ENCODE measurements at regions not wholly inside any gene's neighbourhood (a gene's known extent, or its start where the extent isn't known, plus 50 kb on each side); places are given as distances from the start of the nearest gene placed in this dataset.

DNA sequence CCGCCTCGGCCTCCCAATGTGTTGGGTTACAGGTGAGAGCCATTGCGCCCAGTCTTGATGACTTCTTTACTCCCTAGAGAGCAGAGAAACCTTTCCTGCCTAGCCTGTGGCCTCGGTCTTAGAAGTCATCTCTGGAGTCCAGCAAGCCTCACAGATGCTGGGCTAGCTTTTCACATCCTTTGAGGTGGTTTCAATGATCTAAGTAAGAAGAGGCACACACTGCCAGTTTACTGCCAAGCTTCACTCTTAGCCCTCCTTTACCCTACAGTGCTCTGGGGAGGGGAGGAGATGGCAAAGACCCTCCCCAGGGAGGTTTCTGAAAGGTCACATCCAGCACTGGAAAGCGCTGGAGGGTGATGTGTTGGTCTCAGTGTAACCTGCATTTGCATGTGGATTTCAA is 304.8 kb downstream of the PCNX1 start:
- Histone ChIP-seq H3K9me3 (no peaks in the 10 kb centered on the region), H3K27ac (no peak overlapping the region), H3K4me1 (peaks cover 0 to 3% (median 1%) of the 10 kb centered on the region in 4 donors), H3K36me3 (no peaks in the 10 kb centered on the region), H3K4me3 (no peak overlapping the region), H3K27me3 (no peaks in the 10 kb centered on the region)
- intact Hi-C loops (cut with DNase I): no loop called here
- DNase-seq: no peak
- 89 to 92% methylated on average over 5 of the region's 5 CpGs for WGBS, 2 donors
- TF ChIP-seq EP300 (IDR thresholded peaks at IDR 0.05) (no peak), CTCF (IDR thresholded peaks at IDR 0.05) (no peak), POLR2AphosphoS5 (IDR thresholded peaks at IDR 0.05) (no peak), POLR2A (IDR thresholded peaks at IDR 0.05) (no peak)

- WGBS, 2 donors: 75 to 89% methylated on average over 10 of the region's 10 CpGs
- intact Hi-C loops (cut with DNase I): no loop called here
- H3K27me3 ChIP-seq: no peaks in the 10 kb centered on the region
Measured at GRCh38 chr14:71212683-71213107, 305.4 kb downstream of the PCNX1 start.

DNA sequence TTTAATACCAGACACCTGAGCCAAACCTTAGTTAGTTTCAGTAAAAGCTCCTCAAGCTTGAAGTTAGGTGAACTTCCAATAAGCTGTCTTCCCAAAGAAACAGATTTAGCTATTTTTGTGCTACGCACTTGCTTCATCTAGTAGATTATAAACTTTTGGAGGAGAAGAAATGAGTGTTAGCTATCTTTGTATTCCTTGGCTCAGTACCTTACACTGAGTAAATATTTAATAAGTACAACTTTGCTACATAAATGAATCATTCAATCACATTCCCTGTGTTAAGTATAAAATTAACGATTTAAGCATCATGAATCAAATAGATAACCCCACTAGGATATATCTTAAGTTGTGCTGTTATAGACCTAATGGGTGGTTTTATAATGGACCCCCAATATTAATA is 307.0 kb downstream of the PCNX1 start:
- no peak for TF ChIP-seq POLR2A (IDR thresholded peaks at IDR 0.05)
- no peak for TF ChIP-seq POLR2AphosphoS5 (IDR thresholded peaks at IDR 0.05)
- no peak for TF ChIP-seq CTCF (IDR thresholded peaks at IDR 0.05)
- H3K36me3 ChIP-seq: no peaks in the 10 kb centered on the region
- no peaks in the 10 kb centered on the region for H3K9me3 ChIP-seq
- H3K4me3 ChIP-seq: no peak overlapping the region
- no peaks in the 10 kb centered on the region for H3K4me1 ChIP-seq
- no peak for DNase-seq
- H3K27ac ChIP-seq: no peak overlapping the region
- no peaks in the 10 kb centered on the region for H3K27me3 ChIP-seq
- intact Hi-C loops (cut with DNase I): no loop called here
- WGBS, 2 donors: 61 to 86% methylated on average over 2 of the region's 2 CpGs

More at GRCh38 chr14:71212683-71213107, 305.4 kb downstream of the PCNX1 start:
- H3K27ac ChIP-seq: no peak overlapping the region
- H3K9me3 ChIP-seq: no peaks in the 10 kb centered on the region
- no peaks in the 10 kb centered on the region for H3K36me3 ChIP-seq
- no peaks in the 10 kb centered on the region for H3K4me1 ChIP-seq
- no peak for DNase-seq
- H3K4me3 ChIP-seq: no peak overlapping the region
- TF ChIP-seq CTCF (IDR thresholded peaks at IDR 0.05): no peak
- no peak for TF ChIP-seq POLR2AphosphoS5 (IDR thresholded peaks at IDR 0.05)

DNA sequence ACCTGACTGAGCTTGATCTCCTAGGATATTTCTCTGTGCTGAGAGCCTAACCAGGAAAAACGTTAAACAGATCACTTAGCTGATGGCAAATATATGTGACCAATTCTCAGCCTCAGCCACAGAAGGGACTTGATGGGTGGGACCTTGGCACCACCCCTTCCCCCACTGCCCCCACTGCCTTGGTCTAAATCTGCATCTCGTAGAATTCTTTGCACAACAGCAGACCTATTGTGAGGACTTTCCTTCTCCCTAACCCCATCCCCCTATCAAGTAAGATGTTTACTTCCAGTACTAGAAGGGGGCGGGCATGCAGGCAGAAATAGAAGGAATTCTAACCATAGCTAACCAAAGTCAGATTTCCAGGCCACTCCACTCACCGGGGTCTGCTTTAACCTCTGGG is 313.2 kb downstream of the PCNX1 start:
- WGBS, 2 donors: 65 to 69% methylated on average over 4 of the region's 4 CpGs
- intact Hi-C loops (cut with DNase I): no loop called here
- H3K27ac ChIP-seq: no peak overlapping the region
- H3K4me3 ChIP-seq: no peak overlapping the region
- H3K9me3 ChIP-seq: no peaks in the 10 kb centered on the region
- TF ChIP-seq POLR2A (IDR thresholded peaks at IDR 0.05): no peak
- no peak for TF ChIP-seq EP300 (IDR thresholded peaks at IDR 0.05)
- no peak for TF ChIP-seq POLR2AphosphoS5 (IDR thresholded peaks at IDR 0.05)
- TF ChIP-seq CTCF (IDR thresholded peaks at IDR 0.05): no peak
- H3K4me1 ChIP-seq: no peaks in the 10 kb centered on the region
- no peaks in the 10 kb centered on the region for H3K27me3 ChIP-seq
- no peak for DNase-seq
- H3K36me3 ChIP-seq: no peaks in the 10 kb centered on the region

GRCh38 chr14:71221119-71221518 is 313.9 kb downstream of the PCNX1 start:
- Histone ChIP-seq H3K9me3 (no peaks in the 10 kb centered on the region), H3K36me3 (no peaks in the 10 kb centered on the region), H3K27me3 (no peaks in the 10 kb centered on the region), H3K4me1 (no peaks in the 10 kb centered on the region), H3K4me3 (no peak overlapping the region), H3K27ac (no peak overlapping the region)
- intact Hi-C loops (cut with DNase I): no loop called here
- DNase-seq: no peak
- 86 to 91% methylated on average over 2 of the region's 2 CpGs for WGBS, 2 donors
- TF ChIP-seq CTCF (IDR thresholded peaks at IDR 0.05) (no peak), POLR2AphosphoS5 (IDR thresholded peaks at IDR 0.05) (no peak), EP300 (IDR thresholded peaks at IDR 0.05) (no peak), POLR2A (IDR thresholded peaks at IDR 0.05) (no peak)

Data from sigmoid colon (tissue), 6 donors.